ENCODE measurements at regions not wholly inside any gene's neighbourhood (a gene's known extent, or its start where the extent isn't known, plus 50 kb on each side); places are given as distances from the start of the nearest gene placed in this dataset.
A peak's percentile ranks its signal among the peaks of the same experiment; 100 is the strongest.

DNA sequence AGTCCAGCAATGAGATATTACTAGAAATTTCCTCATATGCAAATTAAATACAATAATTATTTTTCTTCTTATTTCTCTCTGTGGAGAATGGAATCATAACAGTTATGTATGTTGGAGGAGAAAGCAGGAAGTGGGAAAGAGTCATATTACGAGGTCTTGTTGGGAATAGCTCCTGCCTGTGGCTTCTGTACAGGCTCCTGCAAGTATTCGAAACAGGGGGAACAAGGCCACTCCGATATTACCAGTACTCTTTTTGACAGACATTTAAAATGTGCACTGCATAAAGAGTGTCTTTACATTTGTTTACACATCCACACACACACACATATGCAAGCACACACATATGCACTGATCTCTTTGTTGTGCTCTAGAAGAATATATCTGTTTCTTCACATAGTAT lies 812.0 kb upstream of the ZNF608 start:
- Histone ChIP-seq H3K4me1 (ENCODE audit: control insufficient read depth, insufficient read depth, low read length) (no peaks in the 10 kb centered on the region), H3K4me3 (ENCODE audit: low read length in 2 of 2) (no peak overlapping the region), H3K27ac (ENCODE audit: low read length) (no peak overlapping the region), H3K27me3 (ENCODE audit: control insufficient read depth in 1 of 2, insufficient read depth in 2 of 2, low read length in 2 of 2) (no peaks in the 10 kb centered on the region), H3K36me3 (ENCODE audit: control insufficient read depth in 2 of 2, insufficient read depth in 2 of 2, low read length in 2 of 2) (no peaks in the 10 kb centered on the region), H3K9me3 (ENCODE audit: control insufficient read depth in 2 of 2, low read length in 2 of 2) (no peaks in the 10 kb centered on the region), H3K9ac (ENCODE audit: low read length in 2 of 2) (no peak overlapping the region)

DNA sequence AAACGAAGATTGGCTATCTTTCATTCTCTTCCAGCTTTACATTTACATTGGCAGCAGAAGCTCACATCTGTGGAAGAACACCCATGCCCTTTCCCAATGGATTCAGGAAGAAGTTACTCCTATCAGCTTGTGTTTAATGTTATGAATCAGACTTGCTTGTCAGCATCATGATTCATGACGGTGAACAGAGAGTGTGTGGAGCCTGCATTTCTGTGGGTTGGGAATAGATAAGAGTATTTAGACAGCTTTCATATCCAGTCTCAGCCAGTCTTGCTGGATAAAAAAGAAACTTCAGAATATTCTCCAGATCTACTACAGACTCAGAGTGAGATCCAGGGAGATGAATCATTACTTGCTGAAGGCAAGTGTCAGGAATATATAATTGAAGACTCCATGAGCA lies 812.9 kb upstream of the ZNF608 start:
- no peak overlapping the region for H3K9ac ChIP-seq (ENCODE audit: low read length in 2 of 2)
- no peaks in the 10 kb centered on the region for H3K4me1 ChIP-seq (ENCODE audit: control insufficient read depth, insufficient read depth, low read length)
- H3K9me3 ChIP-seq (ENCODE audit: control insufficient read depth in 2 of 2, low read length in 2 of 2), result no peaks in the 10 kb centered on the region
- no peak overlapping the region for H3K4me3 ChIP-seq (ENCODE audit: low read length in 2 of 2)
- H3K36me3 ChIP-seq (ENCODE audit: control insufficient read depth in 2 of 2, insufficient read depth in 2 of 2, low read length in 2 of 2), result no peaks in the 10 kb centered on the region
- H3K27me3 ChIP-seq (ENCODE audit: control insufficient read depth in 1 of 2, insufficient read depth in 2 of 2, low read length in 2 of 2), result no peaks in the 10 kb centered on the region
- H3K27ac ChIP-seq (ENCODE audit: low read length), result no peak overlapping the region

DNA sequence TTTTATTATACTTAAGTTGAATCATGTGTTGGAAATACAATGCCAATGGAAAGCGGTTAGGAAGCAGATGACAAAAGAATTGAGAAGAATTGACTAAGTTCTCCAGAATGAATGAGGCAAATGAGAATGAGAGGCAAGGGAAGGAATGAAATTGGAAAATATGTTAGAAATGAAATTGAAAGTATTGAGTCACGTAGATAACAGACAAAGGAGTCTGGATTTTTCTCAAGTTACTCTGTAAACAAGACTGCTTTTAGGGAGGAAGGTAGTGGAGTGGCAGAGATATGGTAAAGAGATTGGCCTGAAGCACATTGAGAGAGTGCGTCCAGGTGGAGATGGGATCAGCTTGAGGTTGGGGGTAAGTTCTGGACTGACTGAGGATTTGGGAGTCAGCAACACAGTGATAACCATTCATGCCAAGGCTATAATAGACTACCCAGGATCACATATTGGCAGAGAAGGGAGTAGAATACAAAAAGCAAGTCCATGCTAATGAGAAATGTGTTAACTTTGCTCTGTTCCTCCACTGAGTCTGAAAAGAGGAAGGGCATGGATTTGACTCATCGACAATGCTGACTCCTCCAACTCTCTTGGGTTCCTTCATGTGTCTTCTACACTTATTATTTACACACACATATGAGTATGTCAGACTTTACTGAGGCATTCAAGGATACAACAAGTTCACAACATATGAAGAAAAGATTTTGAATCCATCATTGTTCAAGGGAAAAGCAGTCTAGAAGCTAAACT lies 814.2 kb upstream of the ZNF608 start:
- Histone ChIP-seq H3K36me3 (ENCODE audit: control insufficient read depth in 2 of 2, insufficient read depth in 2 of 2, low read length in 2 of 2) (no peaks in the 10 kb centered on the region), H3K9ac (ENCODE audit: low read length in 2 of 2) (no peak overlapping the region), H3K4me3 (ENCODE audit: low read length in 2 of 2) (no peak overlapping the region), H3K9me3 (ENCODE audit: control insufficient read depth in 2 of 2, low read length in 2 of 2) (no peaks in the 10 kb centered on the region), H3K4me1 (ENCODE audit: control insufficient read depth, insufficient read depth, low read length) (no peaks in the 10 kb centered on the region), H3K27ac (ENCODE audit: low read length) (no peak overlapping the region), H3K27me3 (ENCODE audit: control insufficient read depth in 1 of 2, insufficient read depth in 2 of 2, low read length in 2 of 2) (no peaks in the 10 kb centered on the region)

DNA sequence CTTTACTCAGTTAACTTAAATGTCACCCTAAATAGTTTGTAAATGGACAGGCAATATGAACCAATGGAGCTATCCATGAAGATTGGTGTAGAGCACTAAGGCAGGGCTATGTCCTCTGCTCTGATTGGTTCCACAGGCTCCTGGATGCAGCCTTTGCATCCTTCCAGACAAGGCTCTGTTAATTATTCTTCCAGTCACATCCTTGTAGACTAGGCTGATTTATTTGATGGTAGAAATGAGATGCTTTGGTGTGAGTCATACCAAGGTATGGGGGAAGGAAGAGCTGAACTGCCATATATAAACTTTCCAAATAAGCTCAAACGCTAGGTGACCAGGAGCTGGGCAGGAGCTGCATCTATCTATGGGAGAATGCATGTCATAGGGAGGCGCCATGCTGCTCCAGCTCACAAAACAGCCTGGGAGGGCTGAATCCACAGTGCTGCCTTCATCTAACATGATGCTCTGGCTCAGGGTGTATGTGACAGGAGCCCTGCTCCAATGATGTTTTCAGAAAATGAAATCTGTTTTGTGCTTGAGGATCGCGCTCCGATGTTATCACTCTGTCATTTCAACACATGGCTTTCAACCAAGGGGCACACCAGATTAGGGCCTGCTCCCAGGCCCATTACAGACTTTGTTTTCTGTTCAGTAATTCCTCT lies 818.0 kb upstream of the ZNF608 start:
- no peaks in the 10 kb centered on the region for H3K27me3 ChIP-seq (ENCODE audit: control insufficient read depth in 1 of 2, insufficient read depth in 2 of 2, low read length in 2 of 2)
- no peaks in the 10 kb centered on the region for H3K36me3 ChIP-seq (ENCODE audit: control insufficient read depth in 2 of 2, insufficient read depth in 2 of 2, low read length in 2 of 2)
- no peaks in the 10 kb centered on the region for H3K4me1 ChIP-seq (ENCODE audit: control insufficient read depth, insufficient read depth, low read length)

DNA sequence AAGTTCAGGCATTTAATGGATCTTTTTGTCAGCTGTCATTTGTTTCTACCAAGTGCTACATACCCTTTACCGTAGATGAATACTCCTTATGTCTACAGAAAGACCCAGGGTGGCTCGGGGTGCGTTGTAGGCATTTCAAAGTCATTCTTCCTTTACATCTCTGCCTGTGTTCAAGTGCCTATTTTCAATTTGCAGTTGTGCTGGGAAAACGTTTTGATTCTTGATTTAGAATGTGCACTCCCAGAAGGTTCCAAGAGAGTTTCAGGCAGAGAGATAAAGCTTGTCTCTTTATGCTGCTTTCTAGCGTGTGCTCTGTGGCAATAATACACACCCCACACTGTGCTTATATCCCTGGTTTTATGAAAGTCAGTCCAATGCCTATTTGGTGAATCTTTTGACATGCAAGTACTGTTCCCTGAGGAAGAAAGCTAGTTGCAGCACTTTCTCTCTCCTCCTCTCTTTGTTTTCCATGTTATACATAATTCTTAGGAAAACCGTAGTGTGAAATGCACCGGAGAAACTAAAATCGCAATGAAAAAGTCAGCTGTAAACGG lies 828.1 kb upstream of the ZNF608 start:
- Histone ChIP-seq H3K27ac (ENCODE audit: low read length) (no peak overlapping the region), H3K4me3 (ENCODE audit: low read length in 2 of 2) (no peak overlapping the region), H3K9ac (ENCODE audit: low read length in 2 of 2) (no peak overlapping the region)

More for the DNA sequence above, 818.0 kb upstream of the ZNF608 start:
- no peak overlapping the region for H3K9ac ChIP-seq (ENCODE audit: low read length in 2 of 2)
- H3K27ac ChIP-seq (ENCODE audit: low read length), result no peak overlapping the region
- H3K9me3 ChIP-seq (ENCODE audit: control insufficient read depth in 2 of 2, low read length in 2 of 2), result no peaks in the 10 kb centered on the region
- H3K4me3 ChIP-seq (ENCODE audit: low read length in 2 of 2), result no peak overlapping the region

DNA sequence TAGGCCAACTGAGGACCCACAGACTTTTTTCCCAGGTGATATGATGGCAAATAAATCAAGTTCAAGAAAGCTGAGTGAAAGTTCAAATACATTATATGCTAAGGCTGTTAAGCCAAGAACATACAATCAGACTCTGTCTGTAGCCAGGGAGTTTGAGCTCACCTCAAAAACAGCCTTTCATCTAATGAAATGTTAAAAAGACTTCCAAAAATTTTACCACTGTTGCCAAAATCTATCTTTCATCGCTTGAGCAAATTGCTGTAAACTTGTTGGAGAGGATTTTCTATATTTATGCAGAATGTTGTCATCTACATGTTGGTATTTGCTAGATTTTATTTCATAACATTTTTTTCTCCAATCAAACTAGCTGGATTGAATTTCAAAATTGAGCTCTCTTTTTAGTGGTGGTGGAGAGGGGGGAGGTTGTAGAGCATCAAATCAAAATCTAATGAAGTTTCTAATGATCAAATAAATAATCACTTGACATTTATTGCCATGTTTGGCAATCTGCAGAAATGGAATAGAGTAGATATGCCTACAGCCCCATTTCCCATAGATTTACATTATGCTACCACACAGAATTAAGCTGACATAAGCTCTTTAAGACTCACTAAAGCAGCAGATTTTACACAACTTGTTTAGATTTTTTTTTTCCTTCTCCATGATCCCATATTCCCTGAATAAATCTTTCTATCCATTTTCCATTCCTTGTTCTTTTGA lies 828.9 kb upstream of the ZNF608 start:
- Histone ChIP-seq H3K4me1 (ENCODE audit: control insufficient read depth, insufficient read depth, low read length) (no peaks in the 10 kb centered on the region), H3K4me3 (ENCODE audit: low read length in 2 of 2) (no peak overlapping the region), H3K9me3 (ENCODE audit: control insufficient read depth in 2 of 2, low read length in 2 of 2) (no peaks in the 10 kb centered on the region), H3K36me3 (ENCODE audit: control insufficient read depth in 2 of 2, insufficient read depth in 2 of 2, low read length in 2 of 2) (no peaks in the 10 kb centered on the region), H3K27ac (ENCODE audit: low read length) (no peak overlapping the region), H3K27me3 (ENCODE audit: control insufficient read depth in 1 of 2, insufficient read depth in 2 of 2, low read length in 2 of 2) (no peaks in the 10 kb centered on the region), H3K9ac (ENCODE audit: low read length in 2 of 2) (no peak overlapping the region)

More for the DNA sequence above, 828.1 kb upstream of the ZNF608 start:
- Histone ChIP-seq H3K4me1 (ENCODE audit: control insufficient read depth, insufficient read depth, low read length) (no peaks in the 10 kb centered on the region), H3K36me3 (ENCODE audit: control insufficient read depth in 2 of 2, insufficient read depth in 2 of 2, low read length in 2 of 2) (no peaks in the 10 kb centered on the region), H3K27me3 (ENCODE audit: control insufficient read depth in 1 of 2, insufficient read depth in 2 of 2, low read length in 2 of 2) (no peaks in the 10 kb centered on the region), H3K9me3 (ENCODE audit: control insufficient read depth in 2 of 2, low read length in 2 of 2) (no peaks in the 10 kb centered on the region)

DNA sequence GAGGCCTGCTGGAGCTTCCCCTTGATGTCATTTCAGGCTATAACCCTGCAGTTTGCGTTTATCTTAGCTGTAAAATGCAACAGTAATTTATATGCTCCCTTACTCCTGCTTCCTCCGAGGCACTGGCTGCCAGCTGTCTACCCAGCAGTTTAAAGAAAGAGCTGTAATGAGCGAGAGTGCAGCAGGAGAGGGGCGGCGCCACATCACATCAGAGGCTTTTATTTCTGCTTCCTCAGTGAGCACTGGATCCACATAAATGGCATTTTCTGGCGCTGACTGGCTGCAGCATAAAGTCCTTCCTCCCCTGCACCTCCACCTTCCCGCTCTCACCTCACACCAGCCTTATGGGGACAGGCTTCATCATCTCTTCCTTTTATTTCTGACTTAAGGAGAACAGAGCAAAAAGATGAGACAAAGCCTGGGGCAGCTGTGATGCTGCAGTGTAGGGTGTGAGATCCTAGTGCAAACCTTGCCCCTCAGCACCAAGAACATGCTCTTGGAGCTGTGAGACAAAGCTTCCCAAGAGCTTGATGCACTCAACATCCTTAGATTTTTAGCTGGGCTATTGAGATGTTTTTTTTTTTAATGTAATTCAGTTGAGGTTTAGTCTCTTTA lies 829.6 kb upstream of the ZNF608 start:
- H3K9ac ChIP-seq (ENCODE audit: low read length in 2 of 2), result no peak overlapping the region
- H3K27me3 ChIP-seq (ENCODE audit: control insufficient read depth in 1 of 2, insufficient read depth in 2 of 2, low read length in 2 of 2), result no peaks in the 10 kb centered on the region
- no peaks in the 10 kb centered on the region for H3K4me1 ChIP-seq (ENCODE audit: control insufficient read depth, insufficient read depth, low read length)
- peak overlapping the region in 1 of 2 donors; percentile 4 for H3K4me3 ChIP-seq (ENCODE audit: low read length in 2 of 2)
- H3K9me3 ChIP-seq (ENCODE audit: control insufficient read depth in 2 of 2, low read length in 2 of 2), result no peaks in the 10 kb centered on the region
- no peaks in the 10 kb centered on the region for H3K36me3 ChIP-seq (ENCODE audit: control insufficient read depth in 2 of 2, insufficient read depth in 2 of 2, low read length in 2 of 2)
- no peak overlapping the region for H3K27ac ChIP-seq (ENCODE audit: low read length)

DNA sequence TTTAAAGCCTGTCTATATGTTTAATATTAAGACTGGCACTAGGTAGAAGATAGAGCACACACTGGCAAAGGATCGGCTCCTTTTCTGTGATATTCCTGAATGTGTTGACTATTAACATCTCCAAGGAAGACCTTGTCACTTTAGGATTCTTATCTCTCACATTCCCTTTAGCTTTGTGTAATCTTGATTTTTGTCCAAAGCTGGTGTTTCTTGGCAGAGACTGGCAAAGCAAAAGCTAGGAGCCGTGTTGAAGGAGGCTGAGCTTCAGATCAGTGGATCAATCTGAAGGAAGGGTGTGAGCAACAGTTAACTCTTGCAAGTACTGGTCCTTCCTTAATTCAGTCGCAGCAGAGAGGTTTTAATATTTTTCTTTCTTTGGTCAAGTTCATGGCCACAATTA lies 830.4 kb upstream of the ZNF608 start:
- H3K27me3 ChIP-seq (ENCODE audit: control insufficient read depth in 1 of 2, insufficient read depth in 2 of 2, low read length in 2 of 2), result no peaks in the 10 kb centered on the region
- H3K4me1 ChIP-seq (ENCODE audit: control insufficient read depth, insufficient read depth, low read length), result no peaks in the 10 kb centered on the region
- H3K27ac ChIP-seq (ENCODE audit: low read length), result no peak overlapping the region
- H3K36me3 ChIP-seq (ENCODE audit: control insufficient read depth in 2 of 2, insufficient read depth in 2 of 2, low read length in 2 of 2), result no peaks in the 10 kb centered on the region
- no peak overlapping the region for H3K9ac ChIP-seq (ENCODE audit: low read length in 2 of 2)
- H3K4me3 ChIP-seq (ENCODE audit: low read length in 2 of 2), result no peak overlapping the region
- H3K9me3 ChIP-seq (ENCODE audit: control insufficient read depth in 2 of 2, low read length in 2 of 2), result no peaks in the 10 kb centered on the region

DNA sequence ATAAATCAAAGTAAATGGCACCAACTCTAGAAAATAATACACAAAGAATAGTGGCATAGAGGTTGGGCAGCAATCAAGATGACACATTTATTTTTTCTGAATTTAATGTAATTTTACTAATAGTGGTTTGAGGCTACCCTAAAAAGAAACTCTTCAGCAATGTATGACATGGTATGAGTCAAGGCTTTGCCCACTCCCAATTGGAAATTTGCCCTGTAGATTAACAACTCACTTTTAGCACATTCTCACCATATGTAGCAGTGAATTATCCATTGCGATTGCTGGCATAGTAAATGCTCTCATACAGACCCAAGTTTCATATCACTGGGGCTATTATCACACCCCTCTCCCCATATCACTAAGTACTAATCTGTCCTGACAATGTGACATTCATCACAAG lies 832.1 kb upstream of the ZNF608 start:
- Histone ChIP-seq H3K4me1 (ENCODE audit: control insufficient read depth, insufficient read depth, low read length) (no peaks in the 10 kb centered on the region), H3K4me3 (ENCODE audit: low read length in 2 of 2) (no peak overlapping the region), H3K9ac (ENCODE audit: low read length in 2 of 2) (no peak overlapping the region), H3K27me3 (ENCODE audit: control insufficient read depth in 1 of 2, insufficient read depth in 2 of 2, low read length in 2 of 2) (no peaks in the 10 kb centered on the region), H3K9me3 (ENCODE audit: control insufficient read depth in 2 of 2, low read length in 2 of 2) (no peaks in the 10 kb centered on the region), H3K36me3 (ENCODE audit: control insufficient read depth in 2 of 2, insufficient read depth in 2 of 2, low read length in 2 of 2) (no peaks in the 10 kb centered on the region), H3K27ac (ENCODE audit: low read length) (no peak overlapping the region)

DNA sequence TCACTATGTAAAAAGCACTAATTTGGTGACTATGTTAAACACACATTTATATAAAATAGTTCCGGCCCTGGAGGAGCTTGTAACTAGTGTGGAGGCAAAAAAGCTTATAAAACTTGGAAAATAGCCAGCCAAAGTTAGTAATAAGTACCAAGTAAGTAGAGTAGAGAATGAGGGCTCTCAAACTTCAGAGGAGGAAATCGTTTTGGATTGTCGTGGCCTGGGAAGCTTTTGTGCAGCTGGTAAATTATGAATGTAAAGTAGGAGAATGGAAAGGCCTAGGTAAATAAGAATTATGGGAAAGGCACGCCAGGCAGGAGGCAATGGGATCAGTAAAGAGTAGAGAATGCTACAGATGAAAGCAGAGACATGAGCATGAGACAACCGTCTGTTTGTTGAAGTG lies 832.7 kb upstream of the ZNF608 start:
- Histone ChIP-seq H3K9me3 (ENCODE audit: control insufficient read depth in 2 of 2, low read length in 2 of 2) (no peaks in the 10 kb centered on the region), H3K9ac (ENCODE audit: low read length in 2 of 2) (no peak overlapping the region), H3K4me3 (ENCODE audit: low read length in 2 of 2) (no peak overlapping the region), H3K36me3 (ENCODE audit: control insufficient read depth in 2 of 2, insufficient read depth in 2 of 2, low read length in 2 of 2) (no peaks in the 10 kb centered on the region), H3K4me1 (ENCODE audit: control insufficient read depth, insufficient read depth, low read length) (no peaks in the 10 kb centered on the region), H3K27ac (ENCODE audit: low read length) (no peak overlapping the region), H3K27me3 (ENCODE audit: control insufficient read depth in 1 of 2, insufficient read depth in 2 of 2, low read length in 2 of 2) (no peaks in the 10 kb centered on the region)

Measured in stomach smooth muscle (tissue), 2 donors.